BLaER1 (cell line): ENCODE measurements at regions not wholly inside any gene's neighbourhood (a gene's known extent, or its start where the extent isn't known, plus 50 kb on each side); places are given as distances from the start of the nearest gene placed in this dataset.

Source experiments
- H3K27ac ChIP-seq: shearing (Covaris generic); formaldehyde crosslinking; 2 replicates; pipeline ENCODE4 v1.8.1; 2022
- H3K27me3 ChIP-seq: shearing (Covaris generic); formaldehyde crosslinking; 2 replicates; pipeline ENCODE4 v1.8.1; 2022
- H3K36me3 ChIP-seq: shearing (Covaris generic); formaldehyde crosslinking; 2 replicates; pipeline ENCODE4 v1.8.1; 2022
- H3K4me1 ChIP-seq: shearing (Covaris generic); formaldehyde crosslinking; 2 replicates; pipeline ENCODE4 v1.8.1; 2022
- H3K4me2 ChIP-seq: shearing (Covaris generic); formaldehyde crosslinking; 2 replicates; pipeline ENCODE4 v1.8.1; 2022
- H3K4me3 ChIP-seq: shearing (Covaris generic); formaldehyde crosslinking; 2 replicates; pipeline ENCODE4 v1.8.1; 2022
- H3K9ac ChIP-seq: shearing (Covaris generic); formaldehyde crosslinking; 2 replicates; pipeline ENCODE4 v1.8.1; 2022
- H3K9me3 ChIP-seq: shearing (Covaris generic); formaldehyde crosslinking; 2 replicates; pipeline ENCODE4 v1.8.1; 2022
- H4K20me1 ChIP-seq: shearing (Covaris generic); formaldehyde crosslinking; 2 replicates; pipeline ENCODE4 v1.8.1; 2022
- Cebpa-rat ChIP-seq: shearing (Covaris generic); IDR thresholded peaks from 2 replicates; pipeline ENCODE4 v1.8.1; 2022

DNA sequence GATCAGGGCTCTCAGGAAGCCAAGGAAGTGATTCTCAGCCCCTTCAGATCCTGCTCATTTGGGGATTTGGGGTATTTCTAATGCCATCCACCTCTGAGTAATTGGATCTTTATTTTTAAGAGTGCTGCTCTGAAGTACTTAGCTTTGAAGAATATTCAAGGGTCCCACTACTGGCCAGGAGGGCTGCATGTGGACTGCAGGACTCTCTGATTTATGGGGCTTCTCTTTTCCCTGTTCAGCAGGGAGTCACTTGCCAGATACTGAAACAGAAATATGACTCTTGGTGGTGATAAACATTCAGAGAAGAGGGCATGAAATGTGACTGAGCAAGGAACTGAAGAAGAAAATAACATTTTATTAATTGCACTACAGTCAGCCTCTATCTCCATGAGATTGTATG is 138.5 kb downstream of the MTX2 start:
- no peaks in the 10 kb centered on the region for H3K27me3 ChIP-seq
- no peak overlapping the region for H3K9ac ChIP-seq
- H4K20me1 ChIP-seq, result no peaks in the 10 kb centered on the region
- H3K4me1 ChIP-seq, result no peaks in the 10 kb centered on the region
- no peak overlapping the region for H3K4me3 ChIP-seq
- no peaks in the 10 kb centered on the region for H3K36me3 ChIP-seq
- H3K4me2 ChIP-seq, result no peak overlapping the region
- no peak overlapping the region for H3K27ac ChIP-seq
- no peaks in the 10 kb centered on the region for H3K9me3 ChIP-seq
- TF ChIP-seq Cebpa-rat, result no peak

GRCh38 chr2:176409671-176410070 is 140.4 kb downstream of the MTX2 start:
- no peaks in the 10 kb centered on the region for H3K9me3 ChIP-seq
- H3K27me3 ChIP-seq, result no peaks in the 10 kb centered on the region
- H3K36me3 ChIP-seq, result no peaks in the 10 kb centered on the region
- no peaks in the 10 kb centered on the region for H3K4me1 ChIP-seq
- no peak overlapping the region for H3K4me3 ChIP-seq
- TF ChIP-seq Cebpa-rat, result no peak
- no peak overlapping the region for H3K9ac ChIP-seq
- no peak overlapping the region for H3K27ac ChIP-seq
- H3K4me2 ChIP-seq, result no peak overlapping the region
- no peaks in the 10 kb centered on the region for H4K20me1 ChIP-seq

DNA sequence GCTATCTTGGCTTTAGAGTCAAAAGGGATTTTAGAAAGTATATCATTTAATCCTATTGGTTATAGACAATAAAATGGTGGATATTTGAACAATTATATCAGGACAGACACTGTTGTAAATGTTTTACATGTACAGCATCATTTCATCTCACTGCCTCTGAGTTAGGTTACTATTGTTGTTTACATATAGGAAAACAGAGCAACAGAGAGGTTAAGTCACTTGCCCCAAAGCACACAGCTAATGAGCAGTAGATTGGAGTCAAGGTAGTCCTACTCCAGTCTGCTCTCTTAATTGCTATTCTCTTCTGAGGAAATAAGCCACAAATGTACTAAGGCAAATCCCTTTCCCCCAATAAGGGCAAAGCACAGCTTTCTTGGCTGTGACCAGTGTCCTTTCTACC is 142.9 kb downstream of the MTX2 start:
- H4K20me1 ChIP-seq, result no peaks in the 10 kb centered on the region
- no peak for TF ChIP-seq Cebpa-rat

GRCh38 chr2:176413786-176414185 is 144.5 kb downstream of the MTX2 start:
- no peaks in the 10 kb centered on the region for H3K36me3 ChIP-seq
- H3K9ac ChIP-seq, result no peak overlapping the region
- H3K4me3 ChIP-seq, result no peak overlapping the region
- no peak overlapping the region for H3K4me2 ChIP-seq
- peaks cover 24% of the 10 kb centered on the region for H3K4me1 ChIP-seq
- no peak overlapping the region for H3K27ac ChIP-seq
- no peaks in the 10 kb centered on the region for H3K27me3 ChIP-seq
- no peak for TF ChIP-seq Cebpa-rat
- H3K9me3 ChIP-seq, result no peaks in the 10 kb centered on the region
- H4K20me1 ChIP-seq, result no peaks in the 10 kb centered on the region

More for the DNA sequence above, 142.9 kb downstream of the MTX2 start:
- Histone ChIP-seq H3K9ac (no peak overlapping the region), H3K27me3 (no peaks in the 10 kb centered on the region), H3K36me3 (no peaks in the 10 kb centered on the region), H3K27ac (no peak overlapping the region), H3K4me1 (peaks cover 24% of the 10 kb centered on the region), H3K9me3 (no peaks in the 10 kb centered on the region), H3K4me3 (no peak overlapping the region), H3K4me2 (no peak overlapping the region)

DNA sequence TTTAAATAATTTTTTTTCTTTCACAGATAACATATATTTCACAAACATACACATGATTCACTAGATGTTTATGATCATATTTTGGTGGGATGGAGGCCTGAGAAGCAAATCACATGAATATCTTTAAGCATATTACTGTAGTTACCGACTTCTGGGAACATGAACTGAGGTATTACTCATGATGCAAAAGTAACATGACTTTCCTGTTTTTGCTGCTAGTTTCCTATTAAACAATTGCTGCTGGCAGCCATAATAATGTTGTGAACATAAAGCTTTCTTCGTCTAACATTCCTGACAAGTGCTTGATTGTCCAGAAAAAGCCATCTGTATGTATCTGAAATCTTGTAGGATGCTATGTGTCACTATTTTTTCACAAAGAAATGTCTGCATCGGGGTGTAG is 145.4 kb downstream of the MTX2 start:
- no peak overlapping the region for H3K27ac ChIP-seq
- no peak for TF ChIP-seq Cebpa-rat
- H3K36me3 ChIP-seq, result no peaks in the 10 kb centered on the region
- no peaks in the 10 kb centered on the region for H3K27me3 ChIP-seq
- H4K20me1 ChIP-seq, result no peaks in the 10 kb centered on the region
- peak overlapping the region; percentile 80 for H3K4me2 ChIP-seq
- no peaks in the 10 kb centered on the region for H3K9me3 ChIP-seq
- no peak overlapping the region for H3K9ac ChIP-seq
- H3K4me1 ChIP-seq, result peaks cover 24% of the 10 kb centered on the region
- no peak overlapping the region for H3K4me3 ChIP-seq

DNA sequence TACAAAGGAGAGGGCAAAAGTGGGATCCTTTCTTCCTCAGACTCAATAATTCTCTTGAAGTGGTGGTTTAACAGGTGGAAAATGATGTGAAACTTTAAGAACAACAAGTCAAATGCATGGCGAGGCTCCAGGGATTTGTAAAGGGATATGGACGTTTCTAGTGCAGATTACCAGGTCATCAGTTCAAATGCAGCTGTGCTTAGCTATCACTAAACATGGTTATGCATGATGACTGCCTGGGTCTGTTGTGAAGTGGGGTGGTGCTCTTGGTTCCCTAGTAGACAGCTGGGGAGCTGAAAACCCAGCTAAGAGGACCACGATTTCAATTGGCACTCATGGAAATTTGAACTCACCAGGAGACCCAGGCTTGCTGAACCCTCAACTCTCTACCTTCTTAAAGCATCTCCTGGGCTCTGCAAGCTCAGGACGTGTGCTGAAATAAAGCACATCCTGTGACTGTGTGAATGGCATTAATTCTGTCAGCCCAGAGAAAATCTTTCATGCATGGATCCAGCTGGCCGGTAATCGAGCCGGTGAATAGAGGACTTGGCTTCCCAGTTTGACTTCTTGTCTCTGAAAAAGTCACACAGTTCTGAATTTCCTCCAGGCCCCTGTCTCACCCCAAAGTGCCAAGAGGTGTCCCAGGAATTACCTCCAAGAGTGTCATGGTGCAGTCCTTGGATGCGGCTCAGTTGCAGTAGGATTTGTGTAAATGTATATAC is 146.1 kb downstream of the MTX2 start:
- Histone ChIP-seq H3K27ac (no peak overlapping the region), H4K20me1 (no peaks in the 10 kb centered on the region), H3K4me3 (no peak overlapping the region), H3K4me1 (peaks cover 24% of the 10 kb centered on the region), H3K9ac (no peak overlapping the region), H3K9me3 (no peaks in the 10 kb centered on the region), H3K36me3 (no peaks in the 10 kb centered on the region), H3K4me2 (peak overlapping the region; percentile 80), H3K27me3 (no peaks in the 10 kb centered on the region)
- no peak for TF ChIP-seq Cebpa-rat

DNA sequence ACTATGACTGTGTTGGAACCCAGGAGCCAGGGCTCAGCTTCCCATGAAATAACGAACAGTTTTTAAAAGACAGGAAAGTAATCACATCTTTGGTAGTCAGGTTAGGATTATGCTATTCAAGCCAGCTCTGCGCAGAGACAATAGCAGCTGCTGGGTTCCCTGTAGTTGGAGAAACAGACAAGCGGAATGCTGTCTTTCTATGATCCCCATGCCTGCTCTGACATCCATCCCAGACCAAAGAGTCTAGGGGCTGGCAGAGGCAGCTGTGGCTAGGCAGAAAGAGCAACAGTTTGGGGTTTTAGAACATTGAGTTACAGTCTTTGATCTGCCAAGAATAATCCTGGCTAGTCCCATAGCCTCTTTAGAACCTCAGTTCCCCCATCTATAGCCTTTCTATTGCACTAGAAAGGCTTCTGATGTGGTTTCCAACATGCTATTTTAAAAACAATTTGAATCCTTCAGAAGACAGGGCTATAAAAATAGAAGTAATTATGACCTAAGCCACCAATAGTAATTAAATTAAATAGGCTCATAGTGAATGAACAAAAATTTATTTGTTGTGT is 146.8 kb downstream of the MTX2 start:
- Histone ChIP-seq H3K4me1 (peaks cover 24% of the 10 kb centered on the region), H3K36me3 (no peaks in the 10 kb centered on the region), H4K20me1 (no peaks in the 10 kb centered on the region), H3K9me3 (no peaks in the 10 kb centered on the region), H3K27me3 (no peaks in the 10 kb centered on the region), H3K4me2 (peak overlapping the region; percentile 80), H3K9ac (no peak overlapping the region), H3K27ac (no peak overlapping the region), H3K4me3 (no peak overlapping the region)
- TF ChIP-seq Cebpa-rat, result no peak

DNA sequence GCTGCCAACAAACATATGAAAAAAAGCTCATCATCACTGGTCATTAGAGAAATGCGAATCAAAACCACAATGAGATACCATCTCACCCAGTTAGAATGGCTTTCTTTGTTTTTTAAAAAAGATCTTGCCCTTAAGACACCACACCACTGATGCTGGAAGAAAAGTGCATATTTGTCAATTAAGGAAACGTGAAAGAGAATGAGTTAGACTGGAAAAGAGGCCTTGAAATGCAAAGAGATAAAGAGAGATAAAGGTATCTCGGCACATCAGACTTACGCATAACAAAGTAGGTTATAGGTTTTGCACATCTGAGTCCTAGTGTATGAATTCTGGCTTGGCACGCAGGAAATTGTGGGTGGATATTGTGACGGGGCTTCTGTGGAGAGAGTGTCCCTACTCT is 149.5 kb downstream of the MTX2 start:
- H4K20me1 ChIP-seq, result no peaks in the 10 kb centered on the region
- H3K9ac ChIP-seq, result no peak overlapping the region
- no peaks in the 10 kb centered on the region for H3K9me3 ChIP-seq
- H3K4me3 ChIP-seq, result no peak overlapping the region
- H3K4me1 ChIP-seq, result peaks cover 24% of the 10 kb centered on the region
- no peaks in the 10 kb centered on the region for H3K27me3 ChIP-seq
- H3K36me3 ChIP-seq, result no peaks in the 10 kb centered on the region
- no peak for TF ChIP-seq Cebpa-rat
- H3K27ac ChIP-seq, result no peak overlapping the region
- H3K4me2 ChIP-seq, result no peak overlapping the region

GRCh38 chr2:176419591-176420071 is 150.4 kb downstream of the MTX2 start:
- H3K4me1 ChIP-seq, result peaks cover 24% of the 10 kb centered on the region
- no peak overlapping the region for H3K4me2 ChIP-seq
- no peaks in the 10 kb centered on the region for H3K36me3 ChIP-seq
- no peak overlapping the region for H3K27ac ChIP-seq
- H3K9ac ChIP-seq, result no peak overlapping the region
- H3K4me3 ChIP-seq, result no peak overlapping the region
- no peaks in the 10 kb centered on the region for H4K20me1 ChIP-seq
- no peaks in the 10 kb centered on the region for H3K27me3 ChIP-seq
- H3K9me3 ChIP-seq, result no peaks in the 10 kb centered on the region
- TF ChIP-seq Cebpa-rat, result no peak

DNA sequence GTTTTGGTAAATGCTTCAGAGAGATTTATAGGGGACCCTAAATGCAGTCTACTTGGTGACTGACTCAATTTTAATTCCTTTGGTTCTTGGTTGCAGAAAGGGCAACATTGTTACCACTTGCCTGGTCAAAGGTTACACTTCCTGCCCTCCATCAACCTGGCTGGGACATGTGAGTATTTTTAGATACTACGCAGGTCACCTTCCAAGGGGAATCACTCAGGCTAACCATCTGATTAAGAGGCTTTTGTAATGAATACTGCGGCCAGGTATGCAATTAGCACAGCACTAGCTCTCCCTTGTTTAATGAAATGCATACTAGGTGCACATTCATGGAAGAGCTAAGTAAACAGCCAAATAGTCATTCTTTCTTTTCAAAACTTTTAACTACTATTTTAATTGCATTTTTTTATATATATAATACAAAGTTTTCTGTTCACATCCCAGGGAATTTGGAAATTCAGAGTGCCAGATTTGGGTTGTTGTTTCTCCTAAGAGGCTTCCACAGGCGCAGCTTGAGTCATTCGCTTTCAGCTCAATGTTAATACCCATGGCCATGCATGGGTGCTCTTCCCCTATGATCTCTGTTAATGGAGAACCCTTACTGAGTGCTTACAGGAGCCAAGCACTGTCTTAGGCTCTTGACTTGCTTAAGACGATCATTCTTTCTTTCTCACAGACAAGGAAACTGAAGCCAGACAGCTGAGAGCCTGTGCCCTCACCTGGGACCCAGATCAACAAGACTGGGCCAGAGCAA is 152.2 kb downstream of the MTX2 start:
- H4K20me1 ChIP-seq, result no peaks in the 10 kb centered on the region
- no peak for TF ChIP-seq Cebpa-rat
- no peaks in the 10 kb centered on the region for H3K9me3 ChIP-seq
- H3K4me1 ChIP-seq, result peaks cover 6% of the 10 kb centered on the region
- no peak overlapping the region for H3K9ac ChIP-seq
- no peak overlapping the region for H3K4me2 ChIP-seq
- H3K27ac ChIP-seq, result no peak overlapping the region
- no peaks in the 10 kb centered on the region for H3K36me3 ChIP-seq
- H3K27me3 ChIP-seq, result no peaks in the 10 kb centered on the region
- H3K4me3 ChIP-seq, result no peak overlapping the region
